AG10803 (cell line): ENCODE measurements at regions not wholly inside any gene's neighbourhood (a gene's known extent, or its start where the extent isn't known, plus 50 kb on each side); places are given as distances from the start of the nearest gene placed in this dataset.
"Not testable (repeated sequence)": the region's sequence is repeated elsewhere in the genome, so short reads cannot be mapped to it uniquely, and the experiment has no call there.

Experiments used
- DNase-seq: peaks from one replicate; pipeline ENCODE4 v3.0.0; 2010; ENCODE audit warnings: low read depth
- H3K4me3 ChIP-seq: 2 replicates; pipeline ENCODE4 v1.5.1; 2011; ENCODE audit warnings: mild to moderate bottlenecking, low read length, control low read depth
- CTCF ChIP-seq: conservative IDR thresholded peaks from 2 replicates; pipeline ENCODE4 v1.5.1; 2011; ENCODE audit warnings: mild to moderate bottlenecking, low read length, control low read depth, inconsistent platforms

- DNase-seq = no peak
- TF ChIP-seq CTCF = no peak
- H3K4me3 ChIP-seq = no peak overlapping the region
These were observed 200.2 kb upstream of the MYL2 start for GRCh38 chr12:111120578-111120977.

- no peak overlapping the region for H3K4me3 ChIP-seq
- DNase-seq = no peak
- no peak for TF ChIP-seq CTCF
These were observed 196.6 kb upstream of the MYL2 start for GRCh38 chr12:111117017-111117416.

- DNase-seq, H3K4me3 ChIP-seq: not testable (repeated sequence)
These were observed 192.9 kb upstream of the MYL2 start for GRCh38 chr12:111113313-111113712.

GRCh38 chr12:111112311-111113098 is 192.1 kb upstream of the MYL2 start:
- DNase-seq = no peak
- no peak overlapping the region for H3K4me3 ChIP-seq
- TF ChIP-seq CTCF = no peak

GRCh38 chr12:111111681-111112080 is 191.3 kb upstream of the MYL2 start:
- no peak for DNase-seq
- H3K4me3 ChIP-seq = no peak overlapping the region
- TF ChIP-seq CTCF = no peak

- no peak for DNase-seq
- no peak for TF ChIP-seq CTCF
- no peak overlapping the region for H3K4me3 ChIP-seq
These were observed 190.2 kb upstream of the MYL2 start for GRCh38 chr12:111110556-111110955.

GRCh38 chr12:111108726-111109125 is 188.3 kb upstream of the MYL2 start:
- no peak for DNase-seq
- H3K4me3 ChIP-seq = no peak overlapping the region
- TF ChIP-seq CTCF = no peak
